Right ventricle myocardium superior (tissue), 1 donor: ENCODE measurements at regions not wholly inside any gene's neighbourhood (a gene's known extent, or its start where the extent isn't known, plus 50 kb on each side); places are given as distances from the start of the nearest gene placed in this dataset.

Experiments
- ATAC-seq: fragments of 200-7000 bp; cut with Tn5 transposase; one replicate; pipeline ENCODE4 v1.9.1; 2020; ENCODE audit warnings: mild to moderate bottlenecking; ENCODE audit not compliant: poor library complexity
- DNase-seq: peaks from one replicate; pipeline ENCODE4 v3.0.0-alpha.2; 2020
- intact Hi-C: fragments of 100-400 bp; cut with DNase I; formaldehyde crosslinking; loops from one replicate; pipeline ENCODE4 v1.11.2; 2022
- donor health status: DM: no; HTN: yes; CAD: no; lungs with severe emphysema.

GRCh38 chr2:88303865-88304264, 133.7 kb downstream of the THNSL2 start:
- no peak for ATAC-seq
- DNase-seq, result no peak
- intact Hi-C loops, result no loop called here

- no peak for ATAC-seq
- intact Hi-C loops, result no loop called here
- no peak for DNase-seq
Observed at GRCh38 chr2:88296247-88296646, 126.1 kb downstream of the THNSL2 start.

GRCh38 chr2:88283886-88284592, 113.9 kb downstream of the THNSL2 start:
- intact Hi-C loops, result no loop called here
- DNase-seq (no peak), ATAC-seq (no peak)

GRCh38 chr2:88281302-88282217, 111.4 kb downstream of the THNSL2 start:
- no peak for DNase-seq
- peak; percentile 53 for ATAC-seq
- intact Hi-C loops, result no loop called here

- no peak for ATAC-seq
- no peak for DNase-seq
- intact Hi-C loops, result no loop called here
Observed at GRCh38 chr2:88269836-88270235, 99.7 kb downstream of the THNSL2 start.

GRCh38 chr2:88265352-88266303, 95.5 kb downstream of the THNSL2 start:
- intact Hi-C loops, result no loop called here
- no peak for ATAC-seq

GRCh38 chr2:88263861-88264260, 93.7 kb downstream of the THNSL2 start:
- ATAC-seq, result no peak
- no peak for DNase-seq

More at GRCh38 chr2:88265352-88266303, 95.5 kb downstream of the THNSL2 start:
- no peak for DNase-seq

GRCh38 chr2:88261725-88262124, 91.6 kb downstream of the THNSL2 start:
- DNase-seq (no peak), ATAC-seq (no peak)
- intact Hi-C loops, result no loop called here

More at GRCh38 chr2:88263861-88264260, 93.7 kb downstream of the THNSL2 start:
- intact Hi-C loops, result no loop called here

- no peak for DNase-seq
- no peak for ATAC-seq
- intact Hi-C loops, result no loop called here
Observed at GRCh38 chr2:88258208-88258607, 88.1 kb downstream of the THNSL2 start.

- ATAC-seq (peak; percentile 61), DNase-seq (no peak)
- intact Hi-C loops, result no loop called here
Observed at GRCh38 chr2:88254437-88255091, 84.4 kb downstream of the THNSL2 start.

- ATAC-seq (no peak), DNase-seq (no peak)
- intact Hi-C loops, result no loop called here
Observed at GRCh38 chr2:88253997-88254396, 83.9 kb downstream of the THNSL2 start.

DNA sequence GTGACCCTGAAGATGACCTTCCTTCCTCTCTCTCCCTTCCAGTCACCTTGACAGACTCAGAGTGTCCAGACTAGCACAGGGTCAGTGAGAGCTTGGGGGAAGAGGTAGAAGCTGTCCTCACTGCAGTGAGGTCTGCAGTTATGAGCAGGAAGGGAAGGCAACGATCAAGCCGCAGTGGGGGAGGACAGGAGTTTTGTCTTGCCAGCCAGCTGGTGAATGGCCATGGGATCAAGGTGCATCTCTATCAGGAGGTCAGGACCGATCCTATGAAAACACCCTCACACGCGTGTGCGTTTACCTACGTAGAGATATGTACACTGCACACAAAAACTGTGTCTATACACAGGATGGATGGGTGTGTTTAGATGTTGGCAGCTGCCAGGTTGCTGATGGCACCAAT, 83.2 kb downstream of the THNSL2 start:
- ATAC-seq, result no peak
- intact Hi-C loops, result no loop called here
- DNase-seq, result no peak

GRCh38 chr2:88252646-88253045, 82.5 kb downstream of the THNSL2 start:
- ATAC-seq, result no peak
- DNase-seq, result no peak
- intact Hi-C loops, result no loop called here

DNA sequence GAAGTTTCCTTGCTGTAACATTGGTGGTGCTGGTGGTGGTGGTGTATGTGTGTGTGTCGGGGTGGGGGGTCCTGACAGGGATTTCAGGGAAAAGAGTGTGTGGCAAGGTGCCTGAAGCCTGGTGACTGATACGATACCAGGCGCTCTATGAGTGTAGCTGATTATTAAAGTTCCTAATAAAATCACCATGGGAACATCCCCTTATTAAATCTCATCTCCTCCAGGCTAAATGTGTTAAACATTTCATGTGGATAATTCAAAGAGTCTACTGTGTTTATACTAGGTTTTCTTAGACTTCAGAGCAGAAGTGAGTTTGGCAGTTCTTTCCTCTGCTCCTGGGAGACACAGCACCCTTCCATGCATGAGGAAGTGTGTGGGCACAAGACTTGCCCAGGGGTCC, 82.0 kb downstream of the THNSL2 start:
- no peak for ATAC-seq
- no peak for DNase-seq
- intact Hi-C loops, result no loop called here

DNA sequence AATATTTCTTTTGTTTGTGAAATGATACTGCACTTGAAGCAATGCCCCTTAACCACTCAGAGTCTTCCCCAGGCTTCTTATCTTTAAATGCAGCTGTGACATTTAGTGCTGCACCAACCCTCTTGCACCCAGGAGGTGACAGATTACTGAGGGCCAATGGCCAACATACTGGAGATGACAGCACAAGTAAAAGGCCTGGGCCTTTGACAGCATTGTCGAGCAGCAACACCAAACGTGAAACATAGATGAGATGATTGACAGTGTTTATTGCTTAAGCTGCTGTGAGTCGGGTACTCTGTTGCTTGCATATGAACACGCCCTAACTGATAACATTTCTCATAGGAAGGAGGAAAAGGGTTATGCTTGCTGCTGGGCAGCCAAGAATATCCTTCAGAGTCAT, 80.3 kb downstream of the THNSL2 start:
- intact Hi-C loops, result no loop called here
- DNase-seq, result no peak
- no peak for ATAC-seq

GRCh38 chr2:88248280-88248828, 78.2 kb downstream of the THNSL2 start:
- intact Hi-C loops, result no loop called here
- no peak for DNase-seq

GRCh38 chr2:88247531-88247930, 77.4 kb downstream of the THNSL2 start:
- intact Hi-C loops, result no loop called here
- ATAC-seq, result no peak
- no peak for DNase-seq

More at GRCh38 chr2:88248280-88248828, 78.2 kb downstream of the THNSL2 start:
- no peak for ATAC-seq

DNA sequence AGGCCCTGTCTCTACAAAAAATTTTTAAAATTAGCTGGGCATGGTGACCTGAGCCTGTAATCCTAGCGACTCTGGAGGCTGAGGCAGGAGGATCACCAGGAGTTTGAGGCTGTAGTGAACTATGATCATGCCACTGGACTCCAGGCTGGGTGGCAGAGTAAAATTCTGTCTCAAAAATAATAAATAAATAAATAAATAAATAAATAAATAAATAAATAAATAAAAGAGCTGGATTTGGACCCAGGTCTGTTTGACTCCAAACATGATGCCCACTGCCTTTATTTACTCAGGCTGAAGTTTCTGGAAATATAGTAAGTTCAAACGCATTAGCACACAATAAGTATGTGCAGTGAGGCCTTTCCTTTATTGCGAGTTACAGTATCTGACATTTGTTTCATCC, 75.0 kb downstream of the THNSL2 start:
- intact Hi-C loops, result no loop called here
- ATAC-seq (no peak), DNase-seq (no peak)
